Muscle layer of duodenum (tissue), 2 donors: ENCODE measurements at regions not wholly inside any gene's neighbourhood (a gene's known extent, or its start where the extent isn't known, plus 50 kb on each side); places are given as distances from the start of the nearest gene placed in this dataset.

ENCODE experiments used
- H3K27ac ChIP-seq: one replicate; pipeline ENCODE4 v1.7.0; 2013; ENCODE audit warnings: mild to moderate bottlenecking, low read length
- H3K27me3 ChIP-seq: one replicate; pipeline ENCODE4 v1.7.0; 2013; ENCODE audit warnings: low read depth, mild to moderate bottlenecking, control low read depth, low read length
- H3K36me3 ChIP-seq, 2 donors: one replicate each; pipeline ENCODE4 v1.7.0; 2013; ENCODE audit warnings: low read length in 2 of 2, control low read depth in 1 of 2, mild to moderate bottlenecking in 1 of 2; ENCODE audit not compliant: insufficient read depth in 2 of 2, control insufficient read depth in 1 of 2
- H3K4me1 ChIP-seq, 2 donors: one replicate each; pipeline ENCODE4 v1.7.0; 2013; ENCODE audit warnings: low read length in 2 of 2, mild to moderate bottlenecking in 2 of 2, control low read depth in 1 of 2, moderate library complexity in 1 of 2; ENCODE audit not compliant: insufficient read depth in 2 of 2, control insufficient read depth in 1 of 2
- H3K4me3 ChIP-seq, 2 donors: one replicate each; pipeline ENCODE4 v1.7.0; 2013; ENCODE audit warnings: low read length in 2 of 2, low read depth in 1 of 2, mild to moderate bottlenecking in 1 of 2
- H3K9me3 ChIP-seq, 2 donors: one replicate each; pipeline ENCODE4 v1.7.0; 2013; ENCODE audit warnings: low read length in 2 of 2, control low read depth in 1 of 2, mild to moderate bottlenecking in 1 of 2; ENCODE audit not compliant: control insufficient read depth in 1 of 2
- donor health status: healthy.

DNA sequence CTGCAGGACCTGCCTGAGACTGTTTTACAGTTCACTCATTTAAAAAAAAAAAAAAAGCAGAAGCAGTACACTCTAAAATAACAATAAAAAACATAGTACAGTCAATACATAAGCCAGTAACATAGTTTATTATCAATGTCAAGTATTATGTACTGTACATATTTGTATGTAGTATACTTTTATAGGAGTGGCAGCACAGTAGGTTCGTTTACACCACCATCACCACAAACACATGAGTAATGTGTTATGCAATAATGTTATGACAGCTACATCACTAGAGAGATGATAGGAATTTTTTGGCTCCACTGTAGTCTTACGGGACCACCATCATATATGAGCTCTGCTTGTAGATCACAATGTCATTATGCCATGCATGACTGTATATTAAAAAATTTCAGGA, 462.8 kb downstream of the ISL1 start:
- H3K4me3 ChIP-seq, result no peak overlapping the region
- H3K9me3 ChIP-seq, result no peaks in the 10 kb centered on the region
- H3K27ac ChIP-seq, result no peak overlapping the region
- H3K4me1 ChIP-seq, result no peaks in the 10 kb centered on the region
- no peaks in the 10 kb centered on the region for H3K36me3 ChIP-seq
- H3K27me3 ChIP-seq, result no peaks in the 10 kb centered on the region

DNA sequence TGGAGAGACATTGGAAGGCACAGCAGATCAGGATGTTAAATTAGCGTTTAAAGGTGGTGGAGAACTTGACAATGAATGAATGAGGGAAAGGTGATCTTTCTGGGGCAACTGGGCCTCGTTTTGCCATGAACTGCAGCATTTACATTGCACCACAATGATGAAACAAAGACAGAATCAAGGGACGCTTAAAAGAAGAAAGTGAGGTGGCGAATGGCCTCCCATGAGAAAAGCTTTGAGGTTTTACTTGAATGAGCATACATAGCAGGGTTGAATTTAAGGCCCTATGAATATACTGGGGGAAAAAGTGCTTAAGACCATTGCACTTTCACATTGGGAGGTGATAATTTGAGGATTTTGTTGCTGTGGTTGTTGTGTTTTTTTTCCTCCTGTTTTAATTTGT, 476.4 kb downstream of the ISL1 start:
- Histone ChIP-seq H3K9me3 (no peaks in the 10 kb centered on the region), H3K4me1 (no peaks in the 10 kb centered on the region), H3K27me3 (no peaks in the 10 kb centered on the region), H3K36me3 (no peaks in the 10 kb centered on the region), H3K27ac (no peak overlapping the region), H3K4me3 (no peak overlapping the region)

DNA sequence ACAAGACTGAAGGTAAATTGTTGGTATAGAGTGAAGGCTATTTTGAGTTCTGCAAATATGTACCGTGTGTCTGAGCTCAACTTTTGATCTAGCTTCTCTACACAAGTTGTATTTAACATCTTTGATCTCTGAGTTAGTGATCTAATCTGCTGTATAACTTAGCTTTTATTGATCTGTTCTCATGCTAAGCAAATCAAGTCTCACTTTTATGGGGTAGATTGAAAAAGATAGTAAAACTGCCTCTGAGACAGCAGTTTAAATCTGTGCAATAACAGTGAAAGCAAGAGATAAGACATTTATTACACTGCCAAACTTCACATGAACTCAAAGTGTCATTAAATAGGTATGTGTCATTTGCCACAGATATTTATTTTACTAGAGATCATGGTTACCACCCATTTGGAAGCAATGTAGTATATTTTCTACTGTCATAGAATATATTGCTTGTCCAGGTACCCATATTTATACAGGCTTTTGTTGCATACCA, 477.3 kb downstream of the ISL1 start:
- H3K27ac ChIP-seq, result no peak overlapping the region
- no peaks in the 10 kb centered on the region for H3K9me3 ChIP-seq
- no peaks in the 10 kb centered on the region for H3K4me1 ChIP-seq
- no peak overlapping the region for H3K4me3 ChIP-seq
- no peaks in the 10 kb centered on the region for H3K27me3 ChIP-seq
- no peaks in the 10 kb centered on the region for H3K36me3 ChIP-seq

DNA sequence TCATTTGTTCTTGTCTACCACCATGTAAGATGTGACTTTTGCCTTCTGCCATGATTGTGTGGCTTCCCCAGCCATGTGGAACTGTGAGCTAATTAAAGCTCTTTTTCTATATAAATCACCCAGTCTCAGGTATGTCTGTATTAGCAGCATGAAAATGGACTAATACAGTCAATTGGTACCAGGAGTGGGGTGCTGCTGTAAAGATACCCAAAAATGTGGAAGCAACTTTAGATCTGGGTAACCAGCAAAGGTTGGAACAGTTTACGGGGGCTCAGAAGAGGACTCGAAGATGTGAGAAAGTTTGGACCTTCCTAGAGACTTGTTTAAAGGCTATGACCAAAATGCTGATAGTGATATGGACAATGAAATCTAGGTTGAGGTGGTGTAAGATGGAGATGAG, 488.9 kb downstream of the ISL1 start:
- H3K36me3 ChIP-seq, result no peaks in the 10 kb centered on the region

DNA sequence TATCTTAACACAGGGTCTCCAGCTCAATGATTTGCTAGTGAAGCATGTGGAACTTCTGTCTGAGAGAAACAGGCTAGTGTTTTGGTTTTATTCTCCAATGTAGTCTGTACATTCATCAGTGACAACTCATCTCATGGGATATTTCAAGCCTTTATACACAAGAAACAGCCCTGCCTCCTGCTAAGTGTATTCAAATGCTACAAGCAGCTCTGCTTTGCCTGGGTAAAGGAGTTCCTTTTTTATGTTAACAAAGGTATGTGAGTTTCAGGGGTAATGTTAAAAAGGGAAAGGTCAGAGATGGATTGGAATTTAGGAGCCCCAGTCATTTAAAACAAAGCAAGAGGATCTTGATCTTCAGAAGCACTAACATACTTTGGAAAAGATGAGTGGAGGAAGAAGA, 498.7 kb downstream of the ISL1 start:
- Histone ChIP-seq H3K27ac (no peak overlapping the region), H3K4me1 (no peaks in the 10 kb centered on the region), H3K4me3 (no peak overlapping the region), H3K36me3 (no peaks in the 10 kb centered on the region), H3K9me3 (peaks cover 0 to 3% of the 10 kb centered on the region in 2 donors), H3K27me3 (no peaks in the 10 kb centered on the region)

More for the DNA sequence above, 488.9 kb downstream of the ISL1 start:
- Histone ChIP-seq H3K9me3 (peaks cover 0 to 24% of the 10 kb centered on the region in 2 donors), H3K4me3 (no peak overlapping the region), H3K27me3 (no peaks in the 10 kb centered on the region), H3K4me1 (no peaks in the 10 kb centered on the region), H3K27ac (no peak overlapping the region)

DNA sequence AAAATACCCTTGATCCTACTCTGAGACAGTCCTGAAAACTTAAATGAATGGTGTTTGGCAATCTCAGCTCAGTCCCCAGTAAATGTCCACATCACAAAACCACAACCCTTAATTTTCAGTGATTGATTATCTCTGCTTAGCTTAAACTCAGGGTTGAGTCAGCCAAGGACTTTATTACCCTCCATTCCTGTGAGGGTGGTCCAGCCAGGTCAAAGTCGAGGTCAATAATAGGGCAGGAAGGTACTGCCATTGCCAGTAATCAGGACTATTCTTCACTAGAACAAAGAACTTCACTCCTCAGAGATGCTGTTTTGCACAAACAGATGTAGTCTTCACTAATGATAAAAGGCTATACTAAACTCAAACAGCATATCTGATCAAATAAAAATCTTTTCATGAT, 499.4 kb downstream of the ISL1 start:
- H3K36me3 ChIP-seq, result no peaks in the 10 kb centered on the region
- no peaks in the 10 kb centered on the region for H3K9me3 ChIP-seq

DNA sequence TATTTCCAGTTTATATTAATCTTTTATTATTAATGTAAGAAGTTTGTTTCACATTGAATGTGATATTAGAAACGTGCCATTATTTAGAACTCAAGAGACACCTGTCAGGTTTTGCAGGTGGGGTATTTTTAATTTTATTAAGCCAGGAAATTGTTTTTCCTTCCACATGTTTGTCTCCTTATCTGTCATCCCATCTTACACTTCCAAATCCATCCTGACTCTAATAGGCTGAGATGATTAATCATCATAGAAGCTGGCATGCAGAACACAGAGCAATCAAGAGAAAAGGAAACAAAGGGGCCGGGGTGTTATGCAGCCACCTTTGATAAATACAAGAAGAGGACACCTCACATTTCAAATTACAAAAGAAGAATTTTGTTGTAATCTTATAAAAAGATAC, 506.5 kb downstream of the ISL1 start:
- Histone ChIP-seq H3K27me3 (no peaks in the 10 kb centered on the region), H3K9me3 (no peaks in the 10 kb centered on the region), H3K4me1 (no peaks in the 10 kb centered on the region), H3K36me3 (no peaks in the 10 kb centered on the region), H3K27ac (no peak overlapping the region), H3K4me3 (no peak overlapping the region)

More for the DNA sequence above, 499.4 kb downstream of the ISL1 start:
- Histone ChIP-seq H3K27me3 (no peaks in the 10 kb centered on the region), H3K27ac (no peak overlapping the region), H3K4me3 (no peak overlapping the region), H3K4me1 (no peaks in the 10 kb centered on the region)

DNA sequence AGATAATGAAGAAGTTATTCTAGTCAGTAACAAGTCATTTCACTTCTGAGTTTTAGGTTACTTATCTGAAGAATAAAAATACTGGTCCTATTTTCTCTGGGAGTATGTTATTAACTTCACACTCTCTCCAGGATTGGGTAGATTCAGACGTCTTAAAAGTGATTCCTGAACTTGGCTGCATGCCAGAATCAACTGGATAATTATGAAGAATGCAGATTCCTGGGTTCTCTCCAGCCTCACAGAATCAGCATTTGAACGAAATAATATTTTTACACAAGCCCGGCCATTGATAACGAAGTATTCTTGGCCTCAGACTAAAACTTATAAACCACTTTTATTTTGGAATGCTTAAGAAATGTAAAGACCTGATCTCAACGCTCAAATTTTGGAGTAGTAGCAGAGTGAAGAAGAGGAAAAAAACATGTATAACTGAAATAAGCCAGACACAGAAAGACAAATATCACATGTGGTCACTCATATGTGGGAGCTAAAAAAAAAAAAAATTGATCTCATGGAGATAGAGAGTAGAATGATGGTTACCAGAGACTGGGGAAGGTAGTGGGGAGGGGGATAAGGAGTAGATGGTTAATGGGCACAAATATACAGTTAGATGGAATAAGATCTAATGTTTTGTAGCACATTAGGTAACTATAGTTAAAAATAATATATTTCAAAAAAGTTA, 507.3 kb downstream of the ISL1 start:
- H3K27ac ChIP-seq, result no peak overlapping the region
- no peaks in the 10 kb centered on the region for H3K4me1 ChIP-seq
- no peak overlapping the region for H3K4me3 ChIP-seq
- no peaks in the 10 kb centered on the region for H3K27me3 ChIP-seq
- no peaks in the 10 kb centered on the region for H3K36me3 ChIP-seq
- no peaks in the 10 kb centered on the region for H3K9me3 ChIP-seq

DNA sequence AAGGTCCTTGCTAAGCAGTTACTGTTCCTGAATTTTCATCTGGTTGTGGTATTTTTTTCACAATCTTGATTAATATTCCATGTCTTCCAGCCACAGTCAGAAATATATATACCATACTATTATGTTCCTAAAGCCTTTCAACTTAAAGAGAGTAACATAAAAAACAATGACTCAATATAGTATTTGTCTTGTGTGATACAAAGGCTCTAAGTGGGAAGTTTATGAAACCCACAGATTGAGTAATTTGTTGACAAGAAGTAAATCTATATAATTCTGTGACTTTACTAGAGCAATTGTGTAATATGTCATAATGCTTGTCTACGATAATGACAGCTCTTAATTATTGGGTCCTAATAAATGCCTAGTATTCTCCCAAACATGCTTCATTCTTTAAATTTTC, 509.4 kb downstream of the ISL1 start:
- no peaks in the 10 kb centered on the region for H3K36me3 ChIP-seq
- H3K4me3 ChIP-seq, result no peak overlapping the region
- no peaks in the 10 kb centered on the region for H3K27me3 ChIP-seq
- H3K27ac ChIP-seq, result no peak overlapping the region
- H3K9me3 ChIP-seq, result no peaks in the 10 kb centered on the region
- H3K4me1 ChIP-seq, result no peaks in the 10 kb centered on the region

DNA sequence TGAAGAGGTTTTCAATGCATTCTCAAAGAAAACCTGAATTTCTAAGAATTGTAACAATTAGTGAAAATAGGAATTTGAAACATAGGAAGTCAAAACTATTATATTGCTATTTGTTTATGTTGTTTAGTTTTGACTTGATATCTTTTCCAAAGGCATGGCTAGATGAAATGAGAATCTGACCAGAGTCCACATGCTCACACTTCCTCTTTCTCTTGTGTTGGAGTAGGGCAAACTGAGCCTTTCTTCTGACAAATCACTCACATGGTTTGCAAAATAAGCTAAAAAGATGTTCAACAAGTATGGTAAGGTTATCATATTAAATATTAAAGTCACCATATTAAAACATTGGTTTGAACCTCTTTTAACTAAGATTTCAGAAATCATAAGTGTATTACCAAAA, 512.6 kb downstream of the ISL1 start:
- Histone ChIP-seq H3K27me3 (no peaks in the 10 kb centered on the region), H3K36me3 (no peaks in the 10 kb centered on the region), H3K9me3 (no peaks in the 10 kb centered on the region), H3K27ac (no peak overlapping the region), H3K4me1 (no peaks in the 10 kb centered on the region), H3K4me3 (no peak overlapping the region)

DNA sequence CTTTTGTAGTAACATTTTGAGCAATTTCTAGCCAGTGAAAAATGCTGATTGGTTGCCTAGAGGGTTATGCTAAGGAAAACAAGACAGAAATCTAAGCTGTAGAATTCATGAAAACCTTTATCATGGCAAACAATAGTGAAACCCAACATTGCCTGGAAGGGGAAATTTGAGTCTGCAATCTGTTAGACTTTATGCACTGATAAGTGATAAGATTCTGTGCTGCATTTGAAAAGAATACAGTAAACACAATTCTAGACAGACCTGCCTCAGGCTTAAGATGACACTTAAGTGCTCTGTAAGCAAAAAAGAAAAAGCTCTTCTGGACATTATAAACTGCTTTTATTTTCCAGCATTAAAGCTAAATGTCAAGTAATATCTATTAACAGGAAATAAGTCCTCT, 519.3 kb downstream of the ISL1 start:
- Histone ChIP-seq H3K27me3 (no peaks in the 10 kb centered on the region), H3K36me3 (no peaks in the 10 kb centered on the region), H3K9me3 (no peaks in the 10 kb centered on the region), H3K4me1 (no peaks in the 10 kb centered on the region), H3K27ac (no peak overlapping the region), H3K4me3 (no peak overlapping the region)

DNA sequence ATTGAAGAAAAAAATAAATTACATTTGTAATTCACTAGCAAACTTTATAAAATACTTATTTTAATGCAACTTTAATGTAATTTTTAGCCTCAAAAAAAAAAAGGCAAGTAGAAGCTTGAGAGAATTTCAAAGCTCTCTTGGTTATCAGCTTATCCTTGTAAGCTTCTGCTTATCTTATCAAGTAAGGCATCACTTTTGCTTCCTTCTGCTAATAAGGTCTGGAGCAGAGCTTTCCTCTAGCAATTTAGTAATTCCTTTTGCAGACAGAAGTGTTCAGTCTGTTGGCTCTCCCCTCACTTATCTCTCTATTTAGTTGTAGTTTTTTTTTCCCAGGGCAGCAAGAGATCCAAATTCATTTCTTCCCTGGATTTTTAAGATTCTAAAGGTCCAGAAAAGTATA, 525.0 kb downstream of the ISL1 start:
- Histone ChIP-seq H3K27me3 (no peaks in the 10 kb centered on the region), H3K27ac (no peak overlapping the region), H3K4me3 (no peak overlapping the region), H3K4me1 (no peaks in the 10 kb centered on the region), H3K36me3 (no peaks in the 10 kb centered on the region), H3K9me3 (no peaks in the 10 kb centered on the region)
